H9 (cell line): ENCODE measurements at regions not wholly inside any gene's neighbourhood (a gene's known extent, or its start where the extent isn't known, plus 50 kb on each side); places are given as distances from the start of the nearest gene placed in this dataset.

Experiments
- DNase-seq: peaks from one replicate; pipeline ENCODE4 v3.0.0-alpha.2; 2017
- H2AFZ ChIP-seq: one replicate; pipeline ENCODE4 v1.6.1; 2013; ENCODE audit warnings: mild to moderate bottlenecking, low read length, control low read depth, moderate library complexity
- H2AK5ac ChIP-seq: 2 replicates; pipeline ENCODE4 v1.6.1; 2013; ENCODE audit warnings: low read length, control low read depth, mixed read lengths; ENCODE audit not compliant: insufficient read length
- H2BK120ac ChIP-seq: one replicate; pipeline ENCODE4 v1.6.1; 2013; ENCODE audit warnings: low read depth, mild to moderate bottlenecking, low read length, control low read depth, inconsistent platforms; ENCODE audit not compliant: poor library complexity, severe bottlenecking
- H2BK12ac ChIP-seq: 2 replicates; pipeline ENCODE4 v1.6.1; 2013; ENCODE audit warnings: low read length, control low read depth, mixed read lengths, low read depth; ENCODE audit not compliant: insufficient read length
- H2BK15ac ChIP-seq: 2 replicates; pipeline ENCODE4 v1.6.1; 2013; ENCODE audit warnings: low read depth, low read length, control low read depth
- H2BK20ac ChIP-seq: one replicate; pipeline ENCODE4 v1.6.1; 2013; ENCODE audit warnings: low read depth, mild to moderate bottlenecking, low read length, control low read depth, inconsistent platforms; ENCODE audit not compliant: poor library complexity, severe bottlenecking
- H2BK5ac ChIP-seq: 2 replicates; pipeline ENCODE4 v1.6.1; 2013; ENCODE audit warnings: low read length, control low read depth, mixed read lengths; ENCODE audit not compliant: insufficient read length
- H3K14ac ChIP-seq: 2 replicates; pipeline ENCODE4 v1.6.1; 2013; ENCODE audit warnings: low read length, control low read depth; ENCODE audit not compliant: insufficient read depth
- H3K18ac ChIP-seq: 2 replicates; pipeline ENCODE4 v1.6.1; 2013; ENCODE audit warnings: low read depth, mild to moderate bottlenecking, mixed read lengths, low read length, control low read depth; ENCODE audit not compliant: insufficient read length
- H3K23ac ChIP-seq: 2 replicates; pipeline ENCODE4 v1.6.1; 2013; ENCODE audit warnings: low read length, control low read depth, mixed read lengths, low read depth; ENCODE audit not compliant: insufficient read length
- H3K23me2 ChIP-seq: 2 replicates; pipeline ENCODE4 v1.6.1; 2013; ENCODE audit warnings: low read depth, mild to moderate bottlenecking, mixed read lengths, low read length, control low read depth; ENCODE audit not compliant: insufficient read length, poor library complexity, severe bottlenecking
- H3K27ac ChIP-seq: 2 replicates; pipeline ENCODE4 v1.5.1; 2013; ENCODE audit warnings: low read length, control low read depth, mixed read lengths, low read depth; ENCODE audit not compliant: insufficient read length
- H3K27me3 ChIP-seq: 2 replicates; pipeline ENCODE4 v1.6.1; 2013; ENCODE audit warnings: low read length, control low read depth, inconsistent platforms; ENCODE audit not compliant: insufficient read depth
- H3K4ac ChIP-seq: 2 replicates; pipeline ENCODE4 v1.6.1; 2013; ENCODE audit warnings: low read depth, mild to moderate bottlenecking, control low read depth, inconsistent platforms, low read length, moderate library complexity
- H3K4me1 ChIP-seq: 2 replicates; pipeline ENCODE4 v1.6.1; 2013; ENCODE audit warnings: low read length, control low read depth, inconsistent platforms; ENCODE audit not compliant: insufficient read depth
- H3K4me2 ChIP-seq: 2 replicates; pipeline ENCODE4 v1.6.1; 2013; ENCODE audit warnings: low read length, control low read depth, mixed read lengths; ENCODE audit not compliant: insufficient read length, insufficient read depth
- H3K56ac ChIP-seq: 2 replicates; pipeline ENCODE4 v1.6.1; 2013; ENCODE audit warnings: low read depth, mild to moderate bottlenecking, mixed read lengths, low read length, control low read depth; ENCODE audit not compliant: insufficient read length
- H3K79me1 ChIP-seq: 2 replicates; pipeline ENCODE4 v1.6.1; 2013; ENCODE audit warnings: low read depth, mild to moderate bottlenecking, moderate library complexity, low read length, control low read depth, inconsistent platforms; ENCODE audit not compliant: insufficient read depth, poor library complexity, severe bottlenecking
- H3K79me2 ChIP-seq: 2 replicates; pipeline ENCODE4 v1.6.1; 2013; ENCODE audit warnings: low read length, control low read depth, inconsistent platforms; ENCODE audit not compliant: insufficient read depth
- H3K9ac ChIP-seq: 2 replicates; pipeline ENCODE4 v1.6.1; 2013; ENCODE audit warnings: low read length, control low read depth, mixed read lengths; ENCODE audit not compliant: insufficient read length; ENCODE audit errors: extremely low read depth
- H3K9me3 ChIP-seq: one replicate; pipeline ENCODE4 v1.6.1; 2013; ENCODE audit warnings: low read depth, low read length, inconsistent platforms; ENCODE audit not compliant: control insufficient read depth
- H3T11ph ChIP-seq: one replicate; pipeline ENCODE4 v1.6.1; 2013; ENCODE audit warnings: mild to moderate bottlenecking, low read length, control low read depth, inconsistent platforms
- H4K20me1 ChIP-seq: one replicate; pipeline ENCODE4 v1.6.1; 2013; ENCODE audit not compliant: control insufficient read depth, insufficient read length, insufficient read depth
- H4K5ac ChIP-seq: 2 replicates; pipeline ENCODE4 v1.6.1; 2013; ENCODE audit warnings: low read depth, mild to moderate bottlenecking, mixed read lengths, low read length, control low read depth; ENCODE audit not compliant: insufficient read length
- H4K8ac ChIP-seq: replicated peaks from 2 replicates; pipeline ENCODE4 v1.6.1; 2013; ENCODE audit warnings: low read length, control low read depth, mixed read lengths, low read depth; ENCODE audit not compliant: insufficient read length
- H4K91ac ChIP-seq: 2 replicates; pipeline ENCODE4 v1.6.1; 2013; ENCODE audit warnings: low read depth, mild to moderate bottlenecking, moderate library complexity, mixed read lengths, low read length, control low read depth; ENCODE audit not compliant: insufficient read length
- H3K27ac Mint-ChIP-seq, 3 experiments: 2 replicates in 2 of 3; 3 replicates in 1 of 3; pipeline ENCODE4 v1.8.0; 2020 to 2021; ENCODE audit warnings: mixed read lengths in 3 of 3, mild to moderate bottlenecking in 1 of 3, moderate library complexity in 1 of 3
- H3K27me3 Mint-ChIP-seq: 2 replicates; pipeline ENCODE4 v1.8.0; 2021; ENCODE audit warnings: low read depth, mild to moderate bottlenecking, moderate library complexity, mixed read lengths
- H3K36me3 Mint-ChIP-seq, 3 experiments: 2 replicates in 2 of 3; 3 replicates in 1 of 3; pipeline ENCODE4 v1.8.0; 2020 to 2021; ENCODE audit warnings: low read depth in 3 of 3, mixed read lengths in 3 of 3; ENCODE audit not compliant: insufficient read depth in 1 of 3
- H3K4me1 Mint-ChIP-seq, 2 experiments: 2 replicates each; pipeline ENCODE4 v1.8.0; 2020; ENCODE audit warnings: mixed read lengths in 2 of 2
- H3K4me3 Mint-ChIP-seq, 2 experiments: 2 replicates in 1 of 2; 3 replicates in 1 of 2; pipeline ENCODE4 v1.8.0; 2020 to 2021; ENCODE audit warnings: mild to moderate bottlenecking in 2 of 2, mixed read lengths in 2 of 2, moderate library complexity in 1 of 2
- H3K9me3 Mint-ChIP-seq, 2 experiments: 2 replicates in 1 of 2; 3 replicates in 1 of 2; pipeline ENCODE4 v1.8.0; 2020; ENCODE audit warnings: mild to moderate bottlenecking in 2 of 2, mixed read lengths in 2 of 2, moderate library complexity in 1 of 2
- WGBS: extraction: QIAGEN DNeasy Blood & Tissue Kit; methylation state at CpG from one replicate; pipeline ENCODE4 v1.1.7; 2013; ENCODE audit warnings: missing lambda C conversion rate, low lambda C conversion rate, mixed read lengths; ENCODE audit not compliant: insufficient read length; ENCODE audit errors: extremely low coverage; 5-methylcytosine and 5-hydroxymethylcytosine counted together
- TF ChIP-seq, protein P1 (sequence below): fragments of 200-600 bp; sonication (generic); conservative IDR thresholded peaks from 3 replicates; pipeline ENCODE4 v1.8.0; 2021; ENCODE audit warnings: antibody characterized with exemption, mild to moderate bottlenecking

DNA sequence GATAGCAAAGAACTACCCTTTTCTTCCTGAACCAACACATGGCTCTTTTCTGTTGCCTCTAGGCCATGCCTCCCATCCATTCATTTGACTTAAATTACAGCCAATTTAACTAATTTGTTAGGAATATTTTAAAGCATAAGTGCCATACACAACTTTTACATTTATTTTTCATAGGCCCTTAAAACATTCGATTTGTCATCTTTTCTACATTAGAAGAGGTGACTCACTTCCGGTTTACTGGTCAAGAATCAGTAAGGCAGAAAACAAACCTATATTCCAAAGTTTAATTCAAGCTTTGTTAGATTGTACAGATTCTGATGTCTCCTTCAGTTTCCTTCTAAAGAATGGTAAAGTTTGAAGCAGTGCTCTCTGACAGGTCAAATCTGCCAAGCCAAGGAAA lies 344.3 kb downstream of the SAMD5 start:
- no peaks in the 10 kb centered on the region for H3K23me2 ChIP-seq
- no peak overlapping the region for H2AFZ ChIP-seq
- TF ChIP-seq, protein P1, sequence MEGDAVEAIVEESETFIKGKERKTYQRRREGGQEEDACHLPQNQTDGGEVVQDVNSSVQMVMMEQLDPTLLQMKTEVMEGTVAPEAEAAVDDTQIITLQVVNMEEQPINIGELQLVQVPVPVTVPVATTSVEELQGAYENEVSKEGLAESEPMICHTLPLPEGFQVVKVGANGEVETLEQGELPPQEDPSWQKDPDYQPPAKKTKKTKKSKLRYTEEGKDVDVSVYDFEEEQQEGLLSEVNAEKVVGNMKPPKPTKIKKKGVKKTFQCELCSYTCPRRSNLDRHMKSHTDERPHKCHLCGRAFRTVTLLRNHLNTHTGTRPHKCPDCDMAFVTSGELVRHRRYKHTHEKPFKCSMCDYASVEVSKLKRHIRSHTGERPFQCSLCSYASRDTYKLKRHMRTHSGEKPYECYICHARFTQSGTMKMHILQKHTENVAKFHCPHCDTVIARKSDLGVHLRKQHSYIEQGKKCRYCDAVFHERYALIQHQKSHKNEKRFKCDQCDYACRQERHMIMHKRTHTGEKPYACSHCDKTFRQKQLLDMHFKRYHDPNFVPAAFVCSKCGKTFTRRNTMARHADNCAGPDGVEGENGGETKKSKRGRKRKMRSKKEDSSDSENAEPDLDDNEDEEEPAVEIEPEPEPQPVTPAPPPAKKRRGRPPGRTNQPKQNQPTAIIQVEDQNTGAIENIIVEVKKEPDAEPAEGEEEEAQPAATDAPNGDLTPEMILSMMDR, result no peak

More for the DNA sequence above, 344.3 kb downstream of the SAMD5 start:
- Histone ChIP-seq H3K56ac (no peak overlapping the region), H2AK5ac (no peak overlapping the region), H3K79me1 (no peaks in the 10 kb centered on the region), H3T11ph (no peak overlapping the region), H3K27ac (no peak overlapping the region), H4K20me1 (no peaks in the 10 kb centered on the region), H2BK20ac (no peak overlapping the region), H2BK5ac (no peak overlapping the region), H3K4me1 (no peaks in the 10 kb centered on the region), H4K91ac (no peak overlapping the region), H3K9me3 (no peaks in the 10 kb centered on the region), H2BK120ac (no peak overlapping the region), H2BK15ac (no peak overlapping the region), H2BK12ac (no peak overlapping the region), H4K8ac (no peak overlapping the region), H3K9ac (no peak overlapping the region), H3K23ac (no peak overlapping the region), H3K18ac (no peak overlapping the region), H3K4ac (no peak overlapping the region), H3K27me3 (no peaks in the 10 kb centered on the region), H3K79me2 (no peaks in the 10 kb centered on the region), H4K5ac (no peak overlapping the region), H3K4me2 (no peak overlapping the region), H3K14ac (no peak overlapping the region)
- no peaks in the 10 kb centered on the region for H3K27me3 Mint-ChIP-seq
- H3K27ac Mint-ChIP-seq, result no peak overlapping the region
- H3K9me3 Mint-ChIP-seq, result no peaks in the 10 kb centered on the region
- H3K4me1 Mint-ChIP-seq, result no peaks in the 10 kb centered on the region
- no CpG with 5 or more reads among the region's 2 CpGs for WGBS
- DNase-seq, result no peak
- no peaks in the 10 kb centered on the region for H3K36me3 Mint-ChIP-seq
- no peak overlapping the region for H3K4me3 Mint-ChIP-seq
